GM21723 (cell line): ENCODE measurements at regions not wholly inside any gene's neighbourhood (a gene's known extent, or its start where the extent isn't known, plus 50 kb on each side); places are given as distances from the start of the nearest gene placed in this dataset.

Source experiments
- ATAC-seq: cut with Tn5 transposase; IDR thresholded peaks from one replicate; pipeline ENCODE4 v1.9.1; 2021; ENCODE audit warnings: mild to moderate bottlenecking, moderate library complexity; ENCODE audit not compliant: unreplicated experiment

DNA sequence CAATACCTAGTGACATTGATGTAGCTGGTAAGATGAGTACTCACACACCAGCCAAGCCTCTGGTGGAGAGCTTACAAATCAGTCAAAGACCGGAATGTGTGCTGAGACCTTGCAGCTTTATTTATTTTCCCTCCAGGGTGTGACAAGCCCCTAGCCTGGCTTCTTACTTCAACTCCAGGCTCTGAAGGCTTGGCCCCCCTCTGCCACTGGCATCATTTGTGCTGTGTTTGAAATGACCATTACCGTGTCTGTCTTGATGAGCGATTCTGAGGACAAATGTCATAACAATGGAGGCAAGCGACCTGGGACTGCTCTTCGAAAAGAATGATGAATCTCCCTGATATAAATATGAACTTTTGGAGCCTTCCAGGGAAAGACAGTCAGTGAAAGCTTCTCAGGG is 749.9 kb upstream of the HS6ST1 start:
- ATAC-seq, result no peak

DNA sequence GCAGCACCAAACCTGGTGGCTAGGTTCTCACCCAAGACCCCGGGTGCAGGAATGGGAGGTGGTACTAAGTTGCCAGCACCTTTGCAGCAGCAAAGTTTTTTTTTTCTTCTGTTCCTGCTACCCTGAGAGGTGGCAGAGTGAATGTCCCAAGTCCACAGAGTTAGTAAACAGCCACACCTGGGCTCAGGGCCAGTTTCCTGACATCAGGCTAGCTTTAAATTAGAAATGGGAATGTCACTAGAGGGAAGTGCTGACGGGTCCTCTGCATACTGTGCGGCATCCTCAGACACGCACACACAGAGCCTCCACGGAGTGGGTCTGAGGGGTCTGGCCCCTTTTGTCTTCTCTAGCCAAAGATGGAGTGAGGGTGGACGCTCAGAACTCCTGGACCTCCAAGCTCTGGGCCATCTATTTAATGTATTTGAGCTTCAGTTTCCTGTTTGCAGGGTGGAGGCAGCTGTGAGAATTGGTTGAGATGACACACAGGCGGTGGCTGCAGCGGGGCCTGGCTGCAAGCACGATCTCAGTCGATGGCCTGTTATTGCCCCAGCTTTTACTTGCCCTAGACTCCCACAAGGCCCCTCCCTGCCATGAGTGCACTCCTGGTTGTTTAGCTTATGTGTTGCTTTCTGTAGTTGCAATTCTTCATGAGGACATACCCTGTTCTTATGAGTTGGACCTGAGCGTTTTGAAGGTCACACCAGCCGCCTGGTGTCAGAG is 751.4 kb upstream of the HS6ST1 start:
- ATAC-seq, result no peak

GRCh38 chr2:129070663-129071062 is 752.0 kb upstream of the HS6ST1 start:
- no peak for ATAC-seq

DNA sequence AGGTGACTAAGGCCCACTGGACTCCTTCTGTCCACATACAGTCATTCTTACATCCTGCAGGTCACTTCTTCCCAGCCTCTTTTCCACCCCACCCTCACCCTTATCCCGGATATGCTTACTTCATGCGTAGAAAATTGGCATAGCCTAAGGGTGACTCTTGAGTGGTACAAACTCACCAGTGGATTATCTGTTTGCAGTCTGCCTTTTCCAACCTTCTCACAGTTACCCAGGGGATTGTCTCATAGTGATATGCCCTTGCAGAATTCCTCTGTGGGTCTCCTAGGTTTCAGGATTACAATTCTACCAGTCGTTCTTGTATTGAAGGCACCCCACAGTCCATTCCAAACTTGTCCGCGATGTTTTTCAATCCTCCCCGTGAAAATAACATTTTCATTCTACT is 752.9 kb upstream of the HS6ST1 start:
- ATAC-seq, result no peak

GRCh38 chr2:129074298-129074920 is 755.7 kb upstream of the HS6ST1 start:
- ATAC-seq, result no peak

DNA sequence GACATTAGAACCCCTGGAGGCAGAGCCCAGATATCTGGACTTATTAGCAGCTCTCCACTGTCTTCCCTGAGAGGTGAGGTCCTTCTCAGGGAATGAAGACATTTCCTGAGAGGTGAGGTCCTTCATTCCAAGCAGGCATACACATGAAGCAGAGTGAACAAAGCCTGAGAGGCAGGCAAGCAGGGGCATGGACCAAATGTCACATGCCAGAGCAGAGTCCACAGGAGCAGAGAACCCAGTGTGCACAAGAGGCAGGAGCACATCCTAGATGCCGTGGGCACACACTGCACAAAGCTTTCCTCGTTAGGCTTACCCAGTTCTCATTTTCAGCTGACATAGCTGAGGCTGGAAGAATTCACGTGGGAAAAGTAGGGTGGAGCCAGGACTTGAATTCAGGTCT is 759.9 kb upstream of the HS6ST1 start:
- ATAC-seq, result no peak

DNA sequence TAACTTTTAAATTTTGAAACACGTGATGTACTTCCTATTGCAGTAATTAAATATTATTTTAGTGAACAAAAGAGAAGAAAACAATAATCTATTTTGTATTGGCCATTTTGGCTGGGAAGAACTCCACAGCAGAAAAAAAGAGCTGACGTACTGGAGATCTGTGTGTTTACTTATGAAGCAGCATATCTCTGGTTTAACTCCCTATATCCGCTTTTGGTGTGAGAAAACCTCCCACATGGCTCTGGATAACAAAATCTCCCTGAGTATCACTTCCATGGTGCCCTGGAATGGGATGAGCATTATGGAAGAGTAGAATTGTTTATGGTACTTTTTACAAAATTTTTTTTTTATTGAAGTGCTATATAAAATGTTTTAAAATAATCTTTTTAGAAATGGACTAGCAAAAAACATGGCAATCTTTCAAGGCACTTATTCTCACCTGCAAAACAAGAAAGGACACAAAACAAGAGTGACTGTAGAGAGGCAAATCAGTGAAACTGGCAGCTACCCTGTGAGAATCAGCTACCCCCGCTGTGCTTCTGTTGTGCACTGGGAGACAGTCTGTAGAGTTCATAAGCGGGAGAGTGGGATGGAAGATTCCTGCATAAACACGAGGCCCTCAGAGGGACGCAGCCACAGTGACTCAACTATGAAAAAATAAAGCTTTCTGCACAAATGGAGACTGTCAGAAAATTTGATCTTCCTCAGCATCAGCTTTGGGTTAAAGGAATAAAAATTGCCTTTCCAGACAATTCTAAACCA is 762.2 kb upstream of the HS6ST1 start:
- no peak for ATAC-seq

- no peak for ATAC-seq
Measured at GRCh38 chr2:129085386-129085785, 766.7 kb upstream of the HS6ST1 start.

GRCh38 chr2:129087133-129087813 is 768.6 kb upstream of the HS6ST1 start:
- no peak for ATAC-seq

GRCh38 chr2:129091620-129092019 is 773.0 kb upstream of the HS6ST1 start:
- no peak for ATAC-seq

GRCh38 chr2:129092956-129093355 is 774.3 kb upstream of the HS6ST1 start:
- ATAC-seq, result no peak

- ATAC-seq, result no peak
Measured at GRCh38 chr2:129101186-129101585, 782.5 kb upstream of the HS6ST1 start.

DNA sequence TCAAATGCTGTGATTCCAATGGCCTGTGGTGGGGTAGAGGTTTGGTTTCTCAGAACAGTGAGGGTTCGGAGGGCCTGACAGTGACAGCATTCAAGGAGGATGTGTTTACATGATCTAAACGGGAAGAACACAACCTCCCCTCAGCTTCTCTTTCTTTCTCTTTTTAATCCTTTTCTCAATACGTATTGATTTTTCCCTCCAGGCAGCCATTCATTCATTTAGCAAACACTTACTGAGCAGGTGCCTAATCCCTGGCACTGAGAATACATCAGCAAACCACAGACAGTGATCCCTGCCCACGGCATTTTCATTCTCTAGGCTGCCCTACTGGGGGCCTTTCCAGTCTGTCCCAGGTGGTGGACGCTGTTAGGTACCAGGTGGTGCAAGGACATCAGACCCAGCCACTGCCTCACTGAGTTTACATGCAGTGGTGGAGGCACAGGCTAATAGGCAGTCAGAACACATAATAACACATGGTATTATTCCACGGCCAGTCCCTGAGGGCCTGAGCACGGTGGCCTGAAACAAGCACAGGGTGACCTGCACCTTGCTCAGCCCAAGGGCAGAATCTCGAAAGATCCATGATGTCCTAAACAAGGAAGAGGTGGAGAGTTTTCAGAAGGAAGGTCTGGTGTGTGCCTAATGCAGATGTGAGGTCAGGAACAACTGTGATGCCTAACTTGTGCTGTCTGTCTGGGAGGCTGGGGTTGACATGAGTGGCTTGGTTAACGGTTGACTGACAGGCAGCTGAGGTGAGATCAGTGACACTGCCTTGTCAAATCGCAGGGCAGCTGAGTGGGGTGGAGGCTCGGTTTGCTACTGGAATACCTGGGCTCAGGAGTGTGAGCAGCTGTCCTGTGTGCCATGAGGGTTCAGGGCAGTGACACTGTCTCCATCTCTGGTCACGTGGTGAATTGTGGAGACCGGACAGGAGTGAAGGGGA is 785.5 kb upstream of the HS6ST1 start:
- ATAC-seq, result no peak

DNA sequence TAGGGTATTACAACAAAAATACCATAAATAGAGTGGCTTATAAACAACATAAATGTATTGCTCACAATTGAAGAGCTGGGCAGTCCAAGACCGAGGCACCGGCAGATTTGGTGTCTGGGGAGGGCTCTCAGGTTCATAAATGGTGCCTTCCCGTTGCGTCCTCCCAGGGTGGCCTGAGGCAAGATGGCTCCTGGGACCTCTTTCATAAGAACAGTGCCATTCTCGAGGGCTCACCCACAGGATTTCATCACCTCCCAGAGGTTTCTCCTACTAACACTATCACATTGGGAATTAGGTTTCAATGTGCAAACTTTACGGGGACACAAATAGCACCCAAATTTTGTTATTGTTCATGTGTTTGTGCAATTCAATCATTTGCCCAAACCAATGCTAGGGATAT is 793.5 kb upstream of the HS6ST1 start:
- no peak for ATAC-seq

DNA sequence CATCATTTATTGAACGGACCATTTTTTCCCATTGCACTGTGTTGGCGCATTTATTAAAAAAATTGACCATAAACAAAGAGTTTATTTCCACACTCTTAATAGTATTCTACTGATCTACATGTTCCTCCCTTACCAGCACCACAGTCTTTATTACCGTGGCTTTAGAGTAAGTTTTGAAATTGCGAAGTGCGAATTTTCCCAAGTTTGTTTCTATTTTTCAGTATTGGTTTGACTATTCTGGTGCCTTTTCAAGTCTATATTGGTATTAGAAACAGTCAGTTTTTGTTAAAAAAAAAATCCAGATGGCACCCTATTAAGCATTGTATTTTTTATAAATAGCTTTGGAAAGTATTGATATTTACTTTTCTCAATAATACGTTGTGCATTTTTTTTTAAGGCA is 795.1 kb upstream of the HS6ST1 start:
- no peak for ATAC-seq

- ATAC-seq, result no peak
Measured at GRCh38 chr2:129117434-129117833, 798.8 kb upstream of the HS6ST1 start.

- no peak for ATAC-seq
Measured at GRCh38 chr2:129118296-129118695, 799.6 kb upstream of the HS6ST1 start.

DNA sequence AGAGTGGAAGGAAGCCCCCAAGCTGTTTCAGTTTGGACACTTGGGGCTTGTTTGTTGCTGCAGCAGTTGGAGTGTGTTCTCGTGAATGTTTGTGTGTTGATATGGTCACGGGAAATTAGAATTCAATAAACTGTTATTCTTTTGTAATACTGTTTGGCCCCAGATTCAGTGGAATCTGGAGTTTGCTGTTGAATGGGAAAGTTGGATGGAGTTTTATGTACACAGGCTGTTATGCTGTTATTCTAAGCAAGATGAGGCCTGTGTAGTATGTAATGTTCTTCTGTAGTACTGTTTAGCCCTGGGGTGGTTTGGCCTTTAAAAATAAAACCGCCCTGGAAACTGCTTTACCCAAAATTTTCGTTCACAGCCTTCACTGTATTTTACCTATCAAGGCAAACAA is 810.4 kb upstream of the HS6ST1 start:
- ATAC-seq, result no peak

DNA sequence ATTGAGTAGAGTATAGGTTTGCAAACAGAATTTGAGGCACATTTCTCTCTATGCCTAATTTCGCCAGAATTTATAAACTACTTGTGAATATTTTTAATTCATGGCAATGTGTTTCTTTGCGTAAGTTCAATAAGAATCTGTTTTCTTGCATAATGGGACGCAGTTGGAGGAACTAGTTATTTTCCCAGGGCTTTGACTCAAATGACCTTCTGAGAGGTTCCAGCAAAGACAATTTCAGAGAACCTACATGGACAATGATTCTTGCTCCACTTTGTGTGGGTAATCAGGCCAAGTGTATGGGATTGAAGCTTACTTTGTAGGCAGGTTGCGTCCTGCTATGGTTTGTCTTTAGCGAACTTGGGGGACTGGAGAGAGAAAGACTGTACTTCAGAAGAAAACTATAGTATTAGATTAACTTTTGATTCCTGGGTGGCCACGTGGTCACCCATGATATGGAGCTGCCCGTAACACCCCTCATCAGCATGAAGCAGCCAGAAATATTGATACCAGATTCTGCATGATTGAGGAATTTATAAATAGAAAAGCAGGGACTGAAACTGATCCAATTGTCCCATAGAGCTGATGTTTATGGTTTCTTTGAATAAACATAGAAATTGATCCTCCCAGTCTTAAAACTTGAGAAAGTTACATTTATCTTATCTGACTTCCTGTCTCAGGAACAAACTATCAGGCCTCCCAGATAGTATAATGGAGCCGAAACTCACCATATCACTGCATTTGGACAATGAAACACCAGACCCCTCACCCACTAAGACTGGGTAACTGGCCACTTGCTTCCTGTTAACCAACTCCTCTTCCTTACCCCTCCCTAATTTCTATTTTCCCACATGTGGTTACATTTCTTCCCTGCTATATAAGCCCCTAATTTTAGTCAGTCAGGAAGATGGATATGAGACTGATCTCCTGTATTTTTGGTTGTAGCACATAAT is 815.3 kb upstream of the HS6ST1 start:
- ATAC-seq, result no peak
